GM18870 (cell line): ENCODE measurements at regions not wholly inside any gene's neighbourhood (a gene's known extent, or its start where the extent isn't known, plus 50 kb on each side); places are given as distances from the start of the nearest gene placed in this dataset.
"Not testable (repeated sequence)": the region's sequence is repeated elsewhere in the genome, so short reads cannot be mapped to it uniquely, and the experiment has no call there.

Experiments used
- ATAC-seq: cut with Tn5 transposase; IDR thresholded peaks from one replicate; pipeline ENCODE4 v1.9.1; 2021; ENCODE audit warnings: moderate library complexity; ENCODE audit not compliant: unreplicated experiment

GRCh38 chr10:76621886-76622620 lies 1015.6 kb downstream of the KCNMA1 start:
- ATAC-seq: no peak

GRCh38 chr10:76618641-76619040 lies 1019.0 kb downstream of the KCNMA1 start:
- ATAC-seq: no peak

- no peak for ATAC-seq
Measured at GRCh38 chr10:76618171-76618570, 1019.4 kb downstream of the KCNMA1 start.

GRCh38 chr10:76616666-76617065 lies 1020.9 kb downstream of the KCNMA1 start:
- ATAC-seq: not testable (repeated sequence)

DNA sequence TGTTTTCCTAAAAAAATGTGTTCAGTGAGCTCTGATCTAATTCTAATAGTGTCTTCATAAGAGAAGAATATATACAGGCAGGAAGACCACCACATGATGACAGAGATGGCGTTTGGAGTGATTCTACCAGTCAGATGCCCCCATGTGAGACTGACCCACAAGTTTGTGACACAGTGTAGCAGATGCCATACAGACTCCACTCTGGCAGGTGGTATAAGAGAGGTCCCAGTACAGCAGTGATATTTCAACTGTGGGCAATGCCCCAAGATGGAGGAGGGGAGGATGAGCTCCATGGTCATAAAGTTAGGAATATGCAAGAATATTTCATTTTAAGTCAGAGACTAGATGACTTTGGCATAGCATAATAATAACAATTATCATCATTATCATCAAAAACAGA lies 1022.6 kb downstream of the KCNMA1 start:
- ATAC-seq: no peak
